Activated naive CD8-positive, alpha-beta T cell treated with anti-CD3 and anti-CD28 coated beads, Interleukin-2, amount 50 U/mL, for 16 hours (primary cell): ENCODE measurements at regions not wholly inside any gene's neighbourhood (a gene's known extent, or its start where the extent isn't known, plus 50 kb on each side); places are given as distances from the start of the nearest gene placed in this dataset.
"Not testable (repeated sequence)": the region's sequence is repeated elsewhere in the genome, so short reads cannot be mapped to it uniquely, and the experiment has no call there.

ENCODE experiments used
- DNase-seq: peaks from one replicate; pipeline ENCODE4 v3.0.0-alpha.2; 2020; ENCODE audit warnings: low read depth, low spot score

DNA sequence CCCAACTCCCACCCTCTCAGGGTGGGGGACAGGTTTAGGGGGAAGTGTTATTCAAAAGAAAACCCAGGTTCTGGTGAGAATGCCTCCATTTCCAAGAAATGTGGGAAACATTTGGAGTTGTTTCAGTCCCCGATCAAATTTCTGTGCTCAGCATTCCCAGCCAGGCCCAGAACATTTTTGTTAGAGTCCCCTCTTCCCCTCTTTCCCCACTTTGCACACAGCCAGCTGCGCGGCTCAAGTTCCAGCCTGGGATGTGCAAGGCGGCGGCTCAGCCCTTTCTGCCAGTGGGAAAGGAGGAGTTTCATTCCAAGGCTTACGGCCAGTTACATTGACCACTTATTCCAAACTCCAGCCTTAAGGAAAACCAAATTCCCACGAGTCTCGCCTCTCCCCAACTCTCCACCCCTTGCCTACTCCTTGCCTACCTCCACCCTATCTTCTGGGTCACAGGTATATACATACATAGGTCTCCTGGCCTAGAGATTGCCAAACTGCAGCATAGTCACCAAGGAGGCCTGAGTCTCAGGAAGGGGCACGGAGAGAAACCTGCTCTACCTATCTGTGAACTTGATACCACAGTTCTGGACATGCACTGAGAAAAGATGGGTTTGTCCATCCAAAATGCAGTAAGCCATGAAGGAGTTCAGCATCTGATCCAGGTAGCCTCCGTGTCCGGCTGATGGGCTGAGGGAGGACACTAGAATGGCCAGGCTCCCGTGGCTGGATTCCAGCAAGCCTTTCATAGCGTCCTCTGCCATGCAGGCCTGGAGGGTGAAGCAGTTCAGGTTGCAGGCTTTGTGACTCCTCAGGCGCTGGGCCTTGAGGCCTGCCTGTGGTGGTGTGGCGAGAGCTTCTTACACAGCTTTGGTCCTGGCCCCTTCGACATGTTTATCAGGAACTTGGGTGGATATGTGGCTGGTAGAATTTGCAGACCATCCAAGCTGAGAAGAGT, 154.5 kb downstream of the ZFP36L2 start:
- no peak for DNase-seq

DNA sequence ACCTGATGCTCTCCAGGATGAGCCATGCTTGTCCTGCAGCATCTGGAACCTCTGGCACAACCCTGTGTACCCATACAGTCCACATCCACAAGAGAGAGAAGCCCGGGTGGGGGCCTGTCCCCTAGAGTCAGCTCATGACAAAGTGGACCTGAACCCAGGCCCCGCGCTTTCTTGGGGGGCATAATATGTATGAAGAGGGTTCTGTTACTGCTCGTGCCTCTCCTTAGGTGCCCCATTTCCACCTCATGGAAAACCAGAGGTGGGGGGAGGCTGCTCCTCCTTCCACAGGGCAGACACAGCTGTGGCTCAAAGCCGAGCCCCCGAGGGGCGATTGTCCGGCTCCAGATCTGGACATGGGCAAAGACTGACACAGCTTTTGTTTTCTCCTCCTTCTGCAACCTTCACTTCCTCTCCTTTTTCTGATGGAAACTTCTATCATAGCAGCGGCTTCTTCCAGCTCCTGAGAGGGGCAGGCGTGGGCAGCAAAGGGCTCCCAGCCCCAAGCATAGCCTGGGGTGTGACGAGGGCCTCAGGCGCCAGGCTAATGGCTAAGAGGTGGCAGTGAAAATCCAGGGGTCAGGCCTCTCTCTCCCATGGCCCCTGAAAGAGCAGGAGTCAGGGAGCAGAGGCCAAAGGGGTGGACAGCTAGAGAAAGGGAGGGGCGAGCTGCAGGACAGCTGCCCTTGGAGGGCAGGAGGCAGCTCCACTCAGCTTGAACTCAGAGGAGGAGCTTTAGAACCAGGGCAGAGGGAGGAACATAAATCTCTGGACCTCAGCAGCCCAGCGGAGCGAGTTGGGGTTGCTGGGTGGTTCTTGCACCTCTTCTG, 155.5 kb downstream of the ZFP36L2 start:
- DNase-seq = no peak

DNA sequence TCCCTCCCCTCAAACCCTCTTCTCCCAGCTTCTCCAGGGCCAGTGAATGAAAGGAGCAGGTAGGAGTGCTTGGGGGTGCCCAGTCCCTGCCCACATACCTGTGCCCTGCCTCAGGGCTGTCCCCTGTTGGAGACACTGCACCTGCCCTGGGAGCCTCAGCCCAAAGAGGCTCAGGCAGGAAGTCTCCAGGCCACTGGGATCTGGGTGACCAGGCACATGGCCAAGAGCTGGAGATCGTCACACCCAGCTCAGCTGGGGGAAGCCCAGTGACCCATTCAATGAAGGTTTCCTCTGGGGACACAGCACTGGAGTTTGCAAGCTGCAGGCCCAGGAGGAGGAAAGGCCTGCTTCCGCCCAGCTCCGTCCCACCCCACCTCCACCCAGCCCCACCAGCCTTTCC, 156.4 kb downstream of the ZFP36L2 start:
- DNase-seq = no peak

DNA sequence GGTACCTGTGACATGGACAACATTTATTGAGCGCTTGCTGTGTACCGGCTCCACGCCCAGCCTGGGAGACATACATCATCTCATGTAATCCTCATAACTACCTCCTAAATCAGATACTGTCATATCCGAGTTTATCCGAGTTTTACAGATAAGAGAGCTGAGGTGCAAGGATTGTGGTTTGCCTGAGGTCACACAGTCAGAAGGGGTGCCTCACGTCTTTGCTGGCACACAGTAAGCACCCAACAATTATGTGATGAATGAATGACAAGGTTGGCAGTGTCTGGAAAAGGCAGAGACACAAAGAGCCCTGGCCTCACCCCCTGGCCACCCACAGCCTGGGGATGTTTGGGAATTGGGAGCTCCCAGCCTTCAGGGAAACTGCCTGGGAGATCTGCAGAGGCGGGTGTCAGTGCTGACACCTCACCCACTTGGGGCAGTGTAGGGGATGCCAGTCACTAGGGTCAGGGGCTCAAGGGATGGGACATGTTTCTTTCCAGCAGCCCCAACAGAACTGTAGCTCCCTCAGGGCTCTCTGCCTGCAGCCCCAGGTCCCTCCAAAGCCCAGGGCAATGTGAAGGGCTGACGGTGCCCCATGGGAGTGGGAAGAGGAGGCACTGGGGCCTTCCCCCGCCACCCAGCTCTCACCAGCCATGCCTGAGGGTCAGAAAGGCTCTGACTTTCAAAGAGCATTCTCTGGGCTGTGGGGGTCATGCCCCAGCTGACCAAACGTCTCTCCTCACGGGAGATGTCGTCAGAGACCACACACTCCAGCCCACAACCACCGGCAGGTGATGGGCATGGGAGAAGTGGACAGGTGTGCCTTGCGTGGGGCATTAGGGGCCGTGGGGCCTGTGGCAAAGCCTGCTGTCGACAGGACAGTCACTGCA, 157.5 kb downstream of the ZFP36L2 start:
- DNase-seq = no peak

DNA sequence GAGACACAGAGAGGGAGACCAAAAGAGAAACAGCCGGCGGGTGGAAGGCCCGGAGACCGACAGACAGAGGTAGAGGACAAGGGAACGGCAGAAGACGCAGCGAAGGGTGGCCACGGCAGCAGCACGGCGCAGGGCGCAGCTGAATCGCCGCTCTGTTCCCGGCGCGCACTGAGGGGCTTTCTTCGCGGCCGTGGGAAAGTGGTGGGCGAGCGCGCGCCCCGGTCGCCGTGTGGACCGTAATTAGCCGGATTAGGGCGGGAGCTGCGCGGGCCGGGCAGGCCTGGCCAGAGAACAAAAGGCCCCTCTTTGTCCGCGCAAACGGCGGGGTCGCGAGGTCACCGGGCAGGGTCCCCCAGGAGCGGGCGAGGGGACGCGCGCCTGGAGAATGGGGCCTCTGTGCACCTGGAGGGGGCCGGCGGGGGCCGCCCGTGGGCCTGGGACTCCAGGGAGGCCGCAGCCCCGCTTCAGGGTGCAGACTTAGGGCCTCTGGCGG, 158.3 kb downstream of the ZFP36L2 start:
- DNase-seq = no peak

DNA sequence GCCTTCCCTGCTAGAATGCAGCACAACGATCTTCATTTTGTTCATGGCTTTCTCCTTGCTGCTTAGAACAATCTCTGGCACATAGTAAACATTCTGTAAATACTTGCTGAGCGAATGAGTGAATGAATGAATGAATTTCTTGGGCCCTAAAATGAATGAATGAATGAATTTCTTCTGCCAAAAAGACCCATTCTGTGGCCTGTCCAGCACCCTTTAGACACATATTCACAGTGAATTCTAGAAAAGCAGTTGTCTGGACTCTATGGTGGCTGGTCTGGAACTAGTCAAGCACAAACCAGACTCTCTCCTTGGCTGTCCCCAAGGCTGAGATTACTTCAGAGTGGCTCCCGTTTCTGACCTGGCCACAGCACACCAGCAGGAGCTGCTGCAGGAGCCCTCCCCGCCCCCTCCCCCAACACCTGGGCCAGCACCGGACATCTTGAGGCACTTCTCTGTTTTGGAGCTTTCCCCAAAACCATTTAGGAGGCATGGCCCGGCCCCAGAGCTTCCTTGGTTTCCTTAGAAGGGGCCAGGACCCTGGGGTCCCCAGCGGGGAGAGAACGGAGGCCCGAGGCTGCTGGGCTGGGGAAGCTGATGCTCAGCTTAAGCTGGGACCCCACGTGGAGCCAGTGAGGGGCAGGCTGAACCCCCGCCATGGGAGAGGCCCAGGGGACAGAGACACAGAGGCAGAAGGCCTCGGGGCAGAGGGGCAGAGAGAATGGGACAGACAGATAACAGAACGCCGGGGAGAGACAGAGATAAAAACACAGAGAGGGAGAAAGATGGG, 159.0 kb downstream of the ZFP36L2 start:
- no peak for DNase-seq

DNA sequence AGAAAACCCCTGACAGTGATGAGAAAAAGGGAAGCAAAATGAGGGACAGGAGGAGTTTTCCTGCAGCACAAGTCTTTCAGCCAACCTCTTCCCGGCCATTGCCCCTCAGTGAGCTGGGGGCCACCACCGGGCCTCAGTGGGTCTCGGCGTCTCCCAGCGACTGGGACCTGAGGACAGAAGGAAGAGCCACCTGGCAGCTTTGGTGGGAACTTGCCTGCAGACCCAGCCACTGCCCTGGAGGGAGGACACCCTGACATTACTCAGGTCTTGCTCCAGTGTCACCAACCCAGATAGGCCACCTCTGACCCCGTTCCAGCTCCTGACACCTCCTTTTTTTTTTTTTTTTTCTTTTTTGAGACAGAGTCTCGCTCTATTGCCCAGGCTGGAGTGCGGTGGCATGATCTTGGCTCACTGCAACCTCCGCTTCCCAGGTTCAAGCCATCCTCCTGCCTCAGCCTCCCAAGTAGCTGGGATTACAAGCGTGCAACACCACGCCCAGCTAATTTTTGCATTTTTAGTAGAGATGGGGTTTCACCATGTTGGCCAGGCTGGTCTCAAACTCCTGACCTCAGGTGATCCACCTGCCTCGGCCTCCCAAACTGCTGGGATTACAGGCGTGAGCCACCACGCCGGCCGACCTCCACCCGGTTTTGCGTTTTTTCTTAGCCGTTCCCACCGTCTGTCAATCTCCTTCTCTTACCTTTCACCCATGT, 159.7 kb downstream of the ZFP36L2 start:
- not testable (repeated sequence) for DNase-seq

DNA sequence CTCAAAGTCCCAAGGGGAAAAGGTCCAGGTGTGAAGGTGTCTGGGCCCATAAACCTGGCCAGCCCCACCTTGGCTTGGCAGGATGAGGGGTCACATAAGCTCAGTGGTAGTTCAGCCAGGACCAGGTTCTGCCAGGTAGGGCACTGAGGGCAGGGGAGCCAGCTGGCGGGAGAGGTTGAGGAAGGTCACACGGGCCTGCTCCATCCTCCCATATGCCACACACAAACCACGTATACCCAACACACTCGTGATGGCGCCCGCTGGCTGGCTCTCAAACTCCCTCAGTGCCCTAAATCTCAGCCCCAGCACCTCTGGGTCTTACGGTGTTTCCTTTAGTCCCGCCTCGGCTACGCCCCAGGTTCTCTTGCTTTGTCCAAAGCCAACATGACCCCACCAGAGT, 160.5 kb downstream of the ZFP36L2 start:
- no peak for DNase-seq

DNA sequence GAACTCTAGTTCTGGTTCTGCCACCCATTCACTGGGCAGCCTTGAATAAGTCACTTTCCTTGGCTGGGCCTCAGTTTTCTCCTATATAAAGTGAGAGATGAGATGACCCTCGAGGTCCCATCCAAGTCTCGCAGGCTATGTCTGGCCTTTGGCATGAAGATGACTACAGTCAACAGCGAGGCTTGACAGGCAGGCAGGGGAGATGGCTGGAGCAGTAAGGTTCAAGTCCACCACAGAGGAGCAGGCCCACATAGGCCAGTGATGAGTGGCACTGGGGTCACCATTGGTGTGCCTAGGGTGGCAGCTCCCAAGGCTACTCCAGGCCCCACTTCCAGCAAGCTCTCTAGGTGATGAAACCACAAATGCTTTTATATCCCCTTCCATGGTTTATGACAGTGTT, 161.4 kb downstream of the ZFP36L2 start:
- DNase-seq = no peak

DNA sequence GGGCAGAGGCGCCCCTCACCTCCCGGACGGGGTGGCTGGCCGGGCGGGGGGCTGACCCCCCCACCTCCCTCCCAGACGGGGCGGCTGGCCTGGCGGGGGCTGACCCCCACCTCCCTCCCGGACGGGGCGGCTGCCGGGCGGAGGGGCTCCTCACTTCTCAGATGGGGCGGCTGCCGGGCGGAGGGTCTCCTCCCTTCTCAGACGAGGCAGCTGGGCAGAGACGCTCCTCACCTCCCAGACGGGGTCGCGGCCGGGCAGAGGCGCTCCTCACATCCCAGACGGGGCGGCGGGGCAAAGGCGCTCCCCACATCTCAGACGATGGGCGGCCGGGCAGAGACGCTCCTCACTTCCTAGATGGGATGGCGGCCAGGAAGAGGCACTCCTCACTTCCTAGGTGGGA, 163.3 kb downstream of the ZFP36L2 start:
- not testable (repeated sequence) for DNase-seq

DNA sequence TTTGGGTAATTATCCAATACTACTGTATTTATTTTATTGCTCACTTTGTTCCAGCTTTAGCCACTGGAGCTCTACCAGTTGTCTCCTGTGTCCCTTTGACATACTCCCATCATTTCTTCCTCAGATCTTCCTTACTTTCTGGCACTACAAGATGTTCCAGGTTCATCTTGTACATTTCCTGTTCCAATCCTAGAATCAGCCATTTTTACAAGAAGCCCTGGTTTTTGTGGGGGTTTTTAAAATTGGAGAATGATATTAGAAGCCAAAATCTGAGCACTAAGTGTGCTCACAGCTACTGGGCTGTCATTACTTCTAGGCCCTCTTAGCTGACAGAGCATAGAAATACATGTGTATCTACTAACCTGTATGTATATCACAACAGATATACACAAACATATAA, 164.3 kb downstream of the ZFP36L2 start:
- DNase-seq = no peak

DNA sequence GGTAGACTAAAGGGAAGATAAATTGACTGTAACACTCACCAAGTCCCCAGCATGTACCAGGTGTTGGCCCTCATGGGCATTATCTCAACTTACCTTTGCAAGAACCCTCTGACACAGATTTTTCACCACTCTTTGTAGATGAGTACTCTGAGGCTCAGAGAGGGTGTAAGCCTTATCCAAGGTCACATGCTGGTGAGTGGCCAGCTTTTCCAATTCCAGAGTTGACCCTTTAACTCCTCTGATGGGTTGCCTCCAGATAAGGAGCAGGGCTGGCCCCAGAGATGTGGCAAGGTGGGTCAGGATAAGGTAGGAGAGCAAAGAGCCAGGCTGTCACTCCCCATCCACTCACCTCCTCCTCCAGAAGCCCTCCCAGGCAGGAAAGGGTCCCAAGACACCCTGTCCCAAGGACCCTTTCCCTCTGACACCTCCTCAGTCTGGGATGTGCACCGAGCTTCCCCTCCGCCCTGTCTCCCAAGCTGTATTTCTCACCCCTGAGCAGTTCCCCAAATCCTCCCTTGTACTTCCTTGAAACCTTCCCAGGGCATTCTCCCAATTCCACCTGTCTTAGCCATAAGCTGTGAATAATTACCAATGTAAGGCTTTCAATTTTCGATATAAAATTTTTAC, 165.9 kb downstream of the ZFP36L2 start:
- DNase-seq = no peak

DNA sequence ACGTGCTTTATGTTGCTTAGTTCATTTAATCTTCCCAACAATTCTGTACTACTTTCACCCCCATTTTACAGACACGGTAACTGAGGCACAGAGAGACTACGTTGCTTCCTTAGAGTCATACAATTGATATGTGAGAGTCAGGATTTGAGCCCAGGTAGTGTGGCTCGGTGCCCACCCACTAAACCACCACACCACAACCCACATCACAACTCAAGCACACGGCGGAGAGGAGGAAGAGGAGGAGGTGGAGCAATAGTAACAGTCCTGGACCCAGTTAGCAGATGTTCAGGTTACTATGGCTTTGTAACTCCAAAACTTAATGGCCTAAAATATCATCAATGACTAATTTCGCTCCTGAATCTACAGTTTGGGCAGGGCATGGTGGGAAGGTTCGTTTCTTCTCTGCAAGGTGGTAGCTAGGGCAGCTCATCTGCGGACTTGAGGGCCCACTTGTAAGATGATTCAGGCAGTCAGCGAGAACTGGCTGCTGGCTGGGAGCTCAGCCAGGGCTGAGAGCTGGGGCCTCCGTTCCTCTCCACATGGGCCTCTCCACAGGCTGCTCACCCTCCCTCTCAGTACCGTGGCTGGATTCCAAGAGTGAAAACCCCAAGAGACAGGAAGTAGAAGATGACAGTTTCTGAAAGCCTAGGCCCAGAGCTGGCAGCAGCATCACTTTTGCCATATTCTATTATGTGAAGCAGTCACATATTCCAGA, 167.1 kb downstream of the ZFP36L2 start:
- no peak for DNase-seq

DNA sequence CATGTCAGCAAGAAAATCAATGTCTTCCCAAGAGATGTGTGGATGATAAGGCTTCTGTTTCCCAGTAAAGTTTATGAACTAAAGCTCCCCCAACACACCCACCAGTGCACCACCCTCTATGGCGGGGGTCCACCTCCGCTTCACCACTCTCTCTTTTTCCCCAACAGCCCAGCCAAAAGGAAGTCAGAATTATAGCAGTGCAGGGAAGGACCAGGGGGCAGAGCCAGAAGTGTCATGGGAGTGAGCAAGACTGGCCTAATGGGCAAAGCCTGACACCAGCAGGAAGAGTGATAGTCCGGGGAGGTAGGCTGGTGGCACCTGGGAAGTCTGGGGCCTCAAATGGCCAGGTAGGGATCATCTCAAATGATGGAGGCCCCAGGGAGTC, 167.7 kb downstream of the ZFP36L2 start:
- no peak for DNase-seq

DNA sequence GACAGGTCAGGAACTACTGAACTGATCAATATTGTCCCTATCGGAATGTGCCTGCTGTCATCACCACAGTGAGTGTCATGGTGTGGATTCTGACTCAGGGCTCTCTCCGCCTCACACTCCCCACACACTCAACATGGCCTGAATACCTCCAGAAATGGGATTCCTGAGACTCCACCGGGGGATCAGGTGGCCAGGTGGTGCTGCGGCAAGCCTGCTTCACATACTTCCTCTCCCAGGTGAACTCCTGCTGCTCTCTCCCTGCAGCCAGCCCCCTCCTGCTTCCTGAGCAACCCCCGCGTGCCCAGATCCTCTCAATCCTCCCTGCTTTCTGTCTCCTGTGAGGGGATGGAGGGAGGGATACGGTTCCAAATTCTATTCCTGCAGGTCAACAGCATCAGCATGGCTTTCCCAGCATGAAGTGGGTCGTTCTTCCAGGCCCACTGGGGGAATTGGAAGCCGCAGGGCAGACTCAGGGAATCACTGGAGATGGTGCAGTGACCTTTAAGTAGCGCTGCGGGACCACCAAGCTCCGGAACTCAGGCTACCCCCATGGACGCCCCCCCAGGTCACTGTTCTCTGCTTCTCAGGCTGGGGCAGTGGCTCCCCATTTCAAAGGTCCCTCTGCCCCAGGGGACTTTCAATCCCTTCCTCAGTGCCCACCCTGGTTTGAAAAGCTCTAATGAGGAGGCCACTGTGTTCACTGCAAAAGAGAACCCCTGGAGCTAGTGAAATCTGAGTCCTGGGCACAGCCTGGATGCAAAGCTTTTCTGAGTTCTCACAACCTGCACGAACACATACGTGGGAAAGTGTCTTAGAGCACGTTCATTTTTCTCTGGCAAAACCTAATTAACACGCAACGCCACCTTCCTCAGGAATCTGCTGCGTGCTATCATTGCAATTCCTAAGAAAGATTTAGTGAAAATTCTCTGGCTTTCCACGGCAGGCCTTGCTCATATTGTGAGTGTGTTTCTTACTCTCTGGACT, 168.4 kb downstream of the ZFP36L2 start:
- no peak for DNase-seq

DNA sequence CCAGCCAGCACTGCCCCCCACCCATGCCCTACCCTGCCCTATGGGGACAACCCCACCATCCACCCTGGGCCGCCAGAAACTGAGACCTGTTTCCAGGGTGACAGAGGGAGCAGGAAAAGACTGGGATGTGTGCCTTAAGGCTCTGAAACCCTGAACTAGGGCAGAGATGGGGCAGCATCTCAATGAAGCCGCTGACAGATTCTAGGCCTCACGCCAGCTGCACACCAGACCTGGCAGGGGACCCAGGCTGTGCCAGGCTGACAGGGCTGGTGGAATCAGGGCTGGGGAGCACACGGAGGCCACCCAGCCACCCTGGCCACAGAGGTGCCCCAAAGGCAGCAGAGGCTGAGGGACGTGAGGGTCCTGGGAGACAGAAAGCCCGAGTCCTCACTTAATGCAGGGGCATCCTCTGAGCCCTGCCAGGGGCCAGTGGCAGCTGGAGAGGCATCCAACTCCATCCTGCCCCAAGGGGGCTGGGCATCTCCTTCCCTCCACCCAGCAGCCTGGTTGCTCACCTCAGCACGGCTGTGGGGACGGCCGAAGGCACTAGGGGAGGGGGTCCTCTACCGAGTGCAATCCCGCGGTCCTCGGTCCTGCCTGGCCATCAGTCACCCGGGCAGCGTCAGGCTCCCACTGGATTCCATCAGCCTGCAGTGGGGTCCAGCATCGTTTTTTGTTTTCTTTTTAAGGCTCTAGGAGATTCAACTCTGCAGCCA, 169.2 kb downstream of the ZFP36L2 start:
- DNase-seq = no peak

DNA sequence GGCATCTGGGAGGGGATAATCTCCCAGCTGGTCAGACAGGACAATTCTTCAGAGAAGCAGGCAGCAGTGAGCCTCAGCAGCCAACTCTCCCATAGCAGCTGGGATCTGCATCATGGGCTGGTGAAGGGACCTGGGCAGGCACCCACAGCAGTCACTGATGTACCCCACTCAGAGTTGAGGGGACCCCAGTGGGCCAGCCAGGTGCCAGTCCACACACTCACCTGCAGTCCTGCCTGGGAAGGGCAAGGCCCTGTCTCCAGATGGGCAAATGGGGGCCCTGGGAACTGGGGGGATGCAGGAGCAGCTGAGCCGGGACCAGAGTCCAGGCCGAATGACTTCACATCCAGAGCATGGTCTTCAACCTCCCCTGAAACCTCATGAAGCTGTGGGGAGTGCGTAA, 170.4 kb downstream of the ZFP36L2 start:
- no peak for DNase-seq
